HepG2 (cell line): ENCODE measurements at regions not wholly inside any gene's neighbourhood (a gene's known extent, or its start where the extent isn't known, plus 50 kb on each side); places are given as distances from the start of the nearest gene placed in this dataset.

ENCODE experiments used
- ATAC-seq: fragments of 200-7000 bp; cut with Tn5 transposase; 3 replicates; pipeline ENCODE4 v1.9.1; 2020; ENCODE audit warnings: mild to moderate bottlenecking, moderate library complexity
- BruUV-seq: library from RNA; stranded (reverse); fragments of 400-500 nt; replicated peaks from 2 replicates; lab custom pipeline; 2021; lab: Mats Ljungman, UMichigan
- CTCF ChIA-PET: fragments of 300-600 bp; formaldehyde crosslinking; extraction: SDS; loops from one replicate; lab custom pipeline; 2021; ENCODE audit warnings: low total read pairs, inconsistent platforms, low intra/inter-chr PET ratio; lab: Yijun Ruan, JAX
- POLR2A ChIA-PET: fragments of 350-600 bp; sonication (Branson Sonifier 250); formaldehyde crosslinking; loops from one replicate; lab custom pipeline; 2020; ENCODE audit warnings: antibody characterized with exemption, inconsistent platforms; lab: Yijun Ruan, JAX
- DNase-seq: peaks from one replicate; pipeline ENCODE4 v3.0.0-alpha.2; 2015; ENCODE audit warnings: low spot score
- FAIRE-seq: peaks from 3 replicates; lab custom pipeline; 2011; peaks lifted over from hg19 to GRCh38; lab: Jason Lieb, UNC
- H2AFZ ChIP-seq: one replicate; pipeline ENCODE4 v1.6.1; 2011; ENCODE audit warnings: low read length, inconsistent platforms
- H3K27ac ChIP-seq: fragments of 300-600 bp; 3 replicates; pipeline ENCODE4 v1.8.0; 2011; ENCODE audit warnings: mixed run types, mild to moderate bottlenecking, mixed read lengths, low read length, inconsistent platforms; ENCODE audit not compliant: insufficient read depth; ENCODE audit errors: extremely low read length
- H3K27me3 ChIP-seq, 2 experiments: fragments of 200-600 bp in 1 of 2; 2 replicates in 1 of 2; 3 replicates in 1 of 2; pipeline versions ENCODE4 v1.6.0 to v1.8.0; 2011; ENCODE audit warnings: low read length in 2 of 2, mild to moderate bottlenecking in 2 of 2, moderate library complexity in 2 of 2, inconsistent platforms in 1 of 2; ENCODE audit not compliant: insufficient read depth in 2 of 2, control insufficient read depth in 1 of 2
- H3K36me3 ChIP-seq, 2 experiments: fragments of 200-600 bp in 1 of 2; replicated peaks in 1 of 2; 2 replicates in 1 of 2; 3 replicates in 1 of 2; pipeline versions ENCODE4 v1.5.1 to v1.8.0; 2011; ENCODE audit warnings: low read length in 2 of 2, inconsistent platforms in 1 of 2; ENCODE audit not compliant: insufficient read depth in 2 of 2, control insufficient read depth in 1 of 2
- H3K4me1 ChIP-seq: 2 replicates; pipeline ENCODE4 v1.5.1; 2012; ENCODE audit warnings: low read length, inconsistent platforms; ENCODE audit not compliant: insufficient read depth
- H3K4me2 ChIP-seq: 2 replicates; pipeline ENCODE4 v1.6.0; 2011; ENCODE audit warnings: low read depth, low read length, inconsistent platforms
- H3K4me3 ChIP-seq, 3 experiments: fragments of 200-600 bp in 1 of 3; sonication (generic), shearing (Covaris generic) in 1 of 3; replicated peaks in 1 of 3; 2 replicates each; pipeline ENCODE4 v1.5.1; 2011 to 2016; ENCODE audit warnings: low read length in 3 of 3, inconsistent platforms in 2 of 3, low read depth in 2 of 3, mild to moderate bottlenecking in 2 of 3, control low read depth in 1 of 3, mixed read lengths in 1 of 3; ENCODE audit not compliant: insufficient read depth in 1 of 3
- H3K79me2 ChIP-seq: one replicate; pipeline ENCODE4 v1.6.1; 2011; ENCODE audit warnings: low read length, inconsistent platforms; ENCODE audit not compliant: insufficient read depth
- H3K9ac ChIP-seq: 2 replicates; pipeline ENCODE4 v1.6.0; 2011; ENCODE audit warnings: mild to moderate bottlenecking, low read depth, low read length, inconsistent platforms; ENCODE audit not compliant: insufficient read depth
- H3K9me3 ChIP-seq: 2 replicates; pipeline ENCODE4 v1.5.1; 2012; ENCODE audit warnings: mild to moderate bottlenecking, low read length
- H4K20me1 ChIP-seq: 2 replicates; pipeline ENCODE4 v1.6.0; 2011; ENCODE audit warnings: inconsistent platforms, mild to moderate bottlenecking, low read length, moderate library complexity; ENCODE audit not compliant: insufficient read depth
- GMEB1 ChIP-seq: sonication (generic); formaldehyde crosslinking; IDR thresholded peaks from 2 replicates; pipeline ENCODE4 v1.5.1; 2020; ENCODE audit warnings: missing genetic modification reagents, mild to moderate bottlenecking, borderline replicate concordance
- NFKBIZ ChIP-seq: IDR thresholded peaks from 2 replicates; pipeline ENCODE4 v1.6.1; 2018; ENCODE audit warnings: missing genetic modification reagents, missing compliant biosample characterization
- SAP130 ChIP-seq: IDR thresholded peaks from 2 replicates; pipeline ENCODE4 v1.6.1; 2016; ENCODE audit warnings: low read depth
- SRSF9 ChIP-seq: fragments of 200-400 bp; formaldehyde crosslinking; IDR thresholded peaks from 2 replicates; pipeline ENCODE4 v1.6.1; 2018; ENCODE audit warnings: borderline replicate concordance, mild to moderate bottlenecking, low read depth, low read length; ENCODE audit not compliant: insufficient read depth, poor library complexity, severe bottlenecking
- ZBTB38 ChIP-seq: sonication (generic); formaldehyde crosslinking; IDR thresholded peaks from 2 replicates; pipeline ENCODE4 v1.5.1; 2020; ENCODE audit warnings: mild to moderate bottlenecking, missing genetic modification reagents
- ZNF124 ChIP-seq: sonication (generic); formaldehyde crosslinking; IDR thresholded peaks from 2 replicates; pipeline ENCODE4 v1.4.0; 2020; ENCODE audit warnings: missing genetic modification reagents
- ZNF446 ChIP-seq: sonication (generic); formaldehyde crosslinking; IDR thresholded peaks from 2 replicates; pipeline ENCODE4 v1.5.0; 2020; ENCODE audit warnings: mild to moderate bottlenecking, missing genetic modification reagents
- ZNF468 ChIP-seq: sonication (generic); formaldehyde crosslinking; IDR thresholded peaks from 2 replicates; pipeline ENCODE4 v1.8.0; 2022; ENCODE audit warnings: mild to moderate bottlenecking, moderate library complexity, missing genetic modification reagents
- ZNF761 ChIP-seq: sonication (generic); formaldehyde crosslinking; conservative IDR thresholded peaks from 2 replicates; pipeline ENCODE4 v1.4.0; 2020; ENCODE audit warnings: mild to moderate bottlenecking, missing genetic modification reagents
- ZSCAN5A ChIP-seq: sonication (generic); formaldehyde crosslinking; IDR thresholded peaks from 2 replicates; pipeline ENCODE4 v1.8.0; 2022; ENCODE audit warnings: mild to moderate bottlenecking, missing genetic modification reagents, borderline replicate concordance
- WGBS: methylation state at CpG from one replicate; pipeline ENCODE4 v1.1.6; 2017; ENCODE audit warnings: low lambda C conversion rate; 5-methylcytosine and 5-hydroxymethylcytosine counted together
- in situ Hi-C: cut with HindIII; loops from 2 replicates; pipeline ENCODE4 v1.10.0; 2017; ENCODE audit warnings: low pct_unique_long_range_greater_than_20kb; ENCODE audit not compliant: extremely low pct_ligation_motif_present
- intact Hi-C: fragments of 100-400 bp; cut with micrococcal nuclease; formaldehyde crosslinking; loops from one replicate; pipeline ENCODE4 v1.10.0; 2022; ENCODE audit not compliant: unreplicated experiment

GRCh38 chr21:17386498-17386897 is 126.3 kb upstream of the CXADR start:
- ChIA-PET CTCF (interaction anchor here (1.0 to 2.6 kb wide), 3 partner anchors 168 to 199 kb away, joined by 3 to 24 read pairs (median 17); no protein-coding TSS in a partner anchor), POLR2A (interaction anchor here (2.1 kb wide), 1 partner anchor 168 kb away, joined by 13 read pairs; no protein-coding TSS in a partner anchor)
- FAIRE-seq (no peak), ATAC-seq (no peak), DNase-seq (no peak)
- in situ Hi-C loops: loop anchor here (10.0 kb wide), 1 partner anchor 198 kb away; no protein-coding TSS in a partner anchor
- no peaks in the 10 kb centered on the region for H3K79me2 ChIP-seq
- H4K20me1 ChIP-seq: no peaks in the 10 kb centered on the region
- H3K9me3 ChIP-seq: no peaks in the 10 kb centered on the region
- H2AFZ ChIP-seq: no peak overlapping the region
- no peak overlapping the region for H3K4me2 ChIP-seq
- 0 out of 2 replicates have a peak, but pooled peaks cover 8% of the 10 kb centered on the region for H3K4me1 ChIP-seq
- H3K4me3 ChIP-seq: no peak overlapping the region
- no peak overlapping the region for H3K27ac ChIP-seq
- intact Hi-C loops: loop anchor here (2.0 kb wide), 1 partner anchor 76 kb away; no protein-coding TSS in a partner anchor
- no TSS peak for BruUV-seq
- no peak for TF ChIP-seq GMEB1
- no peak for TF ChIP-seq ZSCAN5A (CRISPR knock-in tag)
- no peak for TF ChIP-seq SAP130
- TF ChIP-seq ZBTB38 (CRISPR knock-in tag): no peak
- TF ChIP-seq NFKBIZ: no peak
- TF ChIP-seq ZNF446 (CRISPR knock-in tag): no peak
- no peak for TF ChIP-seq SRSF9
- no peak for TF ChIP-seq ZNF124
- TF ChIP-seq ZNF468 (CRISPR knock-in tag): no peak
- TF ChIP-seq ZNF761 (CRISPR knock-in tag): no peak
- H3K36me3 ChIP-seq: no peaks in the 10 kb centered on the region
- 4% methylated on average over 2 of the region's 2 CpGs for WGBS
- H3K9ac ChIP-seq: no peak overlapping the region
- no peaks in the 10 kb centered on the region for H3K27me3 ChIP-seq
